ENCODE measurements at regions not wholly inside any gene's neighbourhood (a gene's known extent, or its start where the extent isn't known, plus 50 kb on each side); places are given as distances from the start of the nearest gene placed in this dataset.

DNA sequence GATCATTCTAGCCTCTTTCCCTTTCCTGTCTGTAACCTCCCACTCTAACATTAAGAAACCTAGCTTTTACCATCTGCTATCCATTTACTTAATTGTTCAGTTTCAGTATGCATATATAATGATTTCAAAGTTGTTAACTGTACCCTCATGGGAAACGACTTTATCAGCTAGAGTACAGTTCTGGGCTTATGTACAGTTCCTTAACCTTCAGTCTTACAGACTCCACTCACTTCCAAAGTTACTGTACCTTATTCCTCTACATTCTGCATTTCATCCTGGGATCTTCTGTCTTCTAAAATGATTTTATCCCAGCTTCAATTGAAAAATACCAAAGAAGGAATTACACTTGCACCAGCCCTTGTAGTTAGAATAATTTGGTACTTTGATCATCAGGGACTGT lies 108.7 kb upstream of the KCNE2 start:
- TF ChIP-seq POLR2AphosphoS2 (IDR thresholded peaks at IDR 0.05; ENCODE audit: low read depth, low read length) = no peak
- no peak for TF ChIP-seq YY1 (IDR thresholded peaks at IDR 0.05; ENCODE audit: insufficient read depth, insufficient replicate concordance, low read depth, low read length)

All from HepG2 (cell line).